ENCODE measurements at regions not wholly inside any gene's neighbourhood (a gene's known extent, or its start where the extent isn't known, plus 50 kb on each side); places are given as distances from the start of the nearest gene placed in this dataset.

GRCh38 chr6:74287441-74287840, 591.4 kb downstream of the CD109 start:
- Histone ChIP-seq H3K27me3 (no peaks in the 10 kb centered on the region), H3K4me3 (no peak overlapping the region), H3K27ac (no peak overlapping the region), H3K4me1 (no peaks in the 10 kb centered on the region), H3K9me3 (no peaks in the 10 kb centered on the region), H3K36me3 (no peaks in the 10 kb centered on the region)
- WGBS, 2 donors = 66 to 73% methylated on average over 2 of the region's 2 CpGs
- intact Hi-C loops (cut with DNase I) = no loop called here
- no peak for TF ChIP-seq POLR2A (IDR thresholded peaks at IDR 0.05)
- TF ChIP-seq, protein P1, sequence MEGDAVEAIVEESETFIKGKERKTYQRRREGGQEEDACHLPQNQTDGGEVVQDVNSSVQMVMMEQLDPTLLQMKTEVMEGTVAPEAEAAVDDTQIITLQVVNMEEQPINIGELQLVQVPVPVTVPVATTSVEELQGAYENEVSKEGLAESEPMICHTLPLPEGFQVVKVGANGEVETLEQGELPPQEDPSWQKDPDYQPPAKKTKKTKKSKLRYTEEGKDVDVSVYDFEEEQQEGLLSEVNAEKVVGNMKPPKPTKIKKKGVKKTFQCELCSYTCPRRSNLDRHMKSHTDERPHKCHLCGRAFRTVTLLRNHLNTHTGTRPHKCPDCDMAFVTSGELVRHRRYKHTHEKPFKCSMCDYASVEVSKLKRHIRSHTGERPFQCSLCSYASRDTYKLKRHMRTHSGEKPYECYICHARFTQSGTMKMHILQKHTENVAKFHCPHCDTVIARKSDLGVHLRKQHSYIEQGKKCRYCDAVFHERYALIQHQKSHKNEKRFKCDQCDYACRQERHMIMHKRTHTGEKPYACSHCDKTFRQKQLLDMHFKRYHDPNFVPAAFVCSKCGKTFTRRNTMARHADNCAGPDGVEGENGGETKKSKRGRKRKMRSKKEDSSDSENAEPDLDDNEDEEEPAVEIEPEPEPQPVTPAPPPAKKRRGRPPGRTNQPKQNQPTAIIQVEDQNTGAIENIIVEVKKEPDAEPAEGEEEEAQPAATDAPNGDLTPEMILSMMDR (IDR thresholded peaks at IDR 0.05) = no peak
- DNase-seq = no peak

DNA sequence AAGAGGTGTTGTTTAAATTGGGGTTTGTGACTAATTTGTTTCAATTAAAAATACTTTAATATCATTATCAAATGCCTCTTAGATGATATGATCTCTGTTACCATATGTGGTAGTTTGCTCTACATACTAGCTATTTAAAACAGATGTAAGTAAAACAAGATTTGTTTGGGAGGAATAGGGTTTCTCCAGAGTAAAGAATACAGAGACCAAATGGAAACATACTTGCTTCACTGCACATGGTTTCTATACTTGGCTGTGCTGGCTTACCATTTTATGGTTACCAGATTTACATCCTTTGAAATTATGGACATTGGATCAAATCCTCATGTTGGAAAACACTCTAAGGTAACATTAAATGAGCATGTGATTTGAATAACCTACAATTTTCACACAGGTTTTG, 588.3 kb downstream of the CD109 start:
- Histone ChIP-seq H3K4me3 (no peak overlapping the region), H3K4me1 (no peaks in the 10 kb centered on the region), H3K27me3 (no peaks in the 10 kb centered on the region), H3K27ac (no peak overlapping the region), H3K36me3 (no peaks in the 10 kb centered on the region), H3K9me3 (no peaks in the 10 kb centered on the region)
- DNase-seq = no peak
- intact Hi-C loops (cut with DNase I) = no loop called here
- TF ChIP-seq, protein P1 (IDR thresholded peaks at IDR 0.05) = no peak
- TF ChIP-seq POLR2A (IDR thresholded peaks at IDR 0.05) = no peak

- no peak overlapping the region for H3K4me3 ChIP-seq
- intact Hi-C loops (cut with DNase I) = no loop called here
- H3K9me3 ChIP-seq = no peaks in the 10 kb centered on the region
- no peak overlapping the region for H3K27ac ChIP-seq
- TF ChIP-seq, protein P1 (IDR thresholded peaks at IDR 0.05) = no peak
- no peak for TF ChIP-seq POLR2A (IDR thresholded peaks at IDR 0.05)
- no peaks in the 10 kb centered on the region for H3K27me3 ChIP-seq
- no peaks in the 10 kb centered on the region for H3K36me3 ChIP-seq
- 25 to 28% methylated on average over 3 of the region's 3 CpGs for WGBS, 2 donors
- no peaks in the 10 kb centered on the region for H3K4me1 ChIP-seq
- DNase-seq = no peak
Observed at GRCh38 chr6:74283532-74283931, 587.5 kb downstream of the CD109 start.

GRCh38 chr6:74282143-74282689, 586.2 kb downstream of the CD109 start:
- 92 to 95% methylated on average over 10 to 12 of the region's 13 CpGs for WGBS, 2 donors
- intact Hi-C loops (cut with DNase I) = no loop called here
- Histone ChIP-seq H3K27me3 (no peaks in the 10 kb centered on the region), H3K36me3 (no peaks in the 10 kb centered on the region), H3K4me3 (no peak overlapping the region), H3K27ac (no peak overlapping the region), H3K4me1 (peaks cover 0 to 4% (median 0%) of the 10 kb centered on the region in 3 donors), H3K9me3 (no peaks in the 10 kb centered on the region)
- TF ChIP-seq, protein P1 (IDR thresholded peaks at IDR 0.05) = no peak
- DNase-seq = no peak

DNA sequence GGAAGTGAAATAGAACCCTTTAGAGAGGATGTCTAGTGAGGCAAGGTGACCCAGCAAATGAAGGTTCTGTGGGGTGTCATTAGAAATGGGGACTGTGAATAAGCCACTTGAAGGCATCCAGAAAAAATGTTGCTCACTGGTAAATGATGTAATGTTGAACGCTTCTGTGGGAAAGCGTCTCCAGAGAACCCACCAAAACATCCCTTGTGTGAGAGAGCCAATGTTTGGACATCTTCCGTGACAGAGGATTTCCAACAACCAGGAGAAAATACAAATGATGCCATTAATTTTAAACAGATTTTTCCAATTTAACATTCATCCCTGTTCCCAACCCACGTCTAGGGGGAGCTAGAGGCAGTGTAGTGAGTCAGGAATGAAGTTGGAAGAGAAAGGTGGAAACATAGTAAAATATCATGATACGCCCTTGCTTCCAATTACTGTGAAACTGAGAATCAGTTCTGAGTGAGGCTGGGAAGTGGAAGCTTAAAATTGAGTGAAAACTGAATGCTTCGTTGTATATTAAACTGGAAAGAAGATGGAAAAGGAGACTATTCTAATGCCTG, 584.2 kb downstream of the CD109 start:
- Histone ChIP-seq H3K27ac (no peak overlapping the region), H3K27me3 (no peaks in the 10 kb centered on the region), H3K9me3 (no peaks in the 10 kb centered on the region), H3K4me3 (no peak overlapping the region), H3K36me3 (no peaks in the 10 kb centered on the region), H3K4me1 (peaks cover 0 to 4% (median 0%) of the 10 kb centered on the region in 3 donors)
- no peak for DNase-seq
- 50 to 65% methylated on average over 6 of the region's 6 CpGs for WGBS, 2 donors
- intact Hi-C loops (cut with DNase I) = no loop called here
- TF ChIP-seq, protein P1 (IDR thresholded peaks at IDR 0.05) = peak in 1 of 6 experiments; percentile 9
- no peak for TF ChIP-seq POLR2A (IDR thresholded peaks at IDR 0.05)
